ENCODE measurements at regions not wholly inside any gene's neighbourhood (a gene's known extent, or its start where the extent isn't known, plus 50 kb on each side); places are given as distances from the start of the nearest gene placed in this dataset.

DNA sequence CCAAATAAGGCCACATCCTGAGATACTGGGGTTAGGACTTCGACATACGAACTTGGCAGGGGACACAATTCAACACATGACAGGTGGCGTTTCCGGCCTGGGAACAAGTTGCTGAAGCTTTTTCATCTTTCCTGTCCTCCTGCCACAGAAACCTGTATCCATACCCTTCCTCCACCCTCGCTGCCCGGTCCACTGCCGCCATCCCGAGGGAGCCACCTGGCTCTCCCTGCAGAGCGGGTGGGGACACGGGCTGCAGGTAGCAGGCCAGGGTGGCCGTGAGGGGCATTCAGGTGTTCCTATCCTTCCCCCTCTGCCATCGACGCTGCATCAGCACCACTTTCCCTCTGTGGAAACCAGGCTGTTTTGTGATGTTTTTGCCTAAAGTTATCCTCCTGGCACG lies 74.4 kb upstream of the TWIST2 start:
- TF ChIP-seq POLR2AphosphoS5 (IDR thresholded peaks at IDR 0.05) (no peak), CTCF (IDR thresholded peaks at IDR 0.05) (no peak), POLR2A (IDR thresholded peaks at IDR 0.05; ENCODE audit: low read depth) (no peak), EP300 (IDR thresholded peaks at IDR 0.05) (no peak)

Measured in esophagus muscularis mucosa (tissue), 4 donors.